Liver (tissue), 8 donors: ENCODE measurements at regions not wholly inside any gene's neighbourhood (a gene's known extent, or its start where the extent isn't known, plus 50 kb on each side); places are given as distances from the start of the nearest gene placed in this dataset.

Experiments used
- DNase-seq: peaks from one replicate; pipeline ENCODE4 v3.0.0-alpha.2; 2017; ENCODE audit warnings: low spot score
- H3K27ac ChIP-seq, 2 donors: one replicate each; pipeline ENCODE4 v1.7.0; 2013; ENCODE audit warnings: inconsistent platforms in 2 of 2, low read length in 2 of 2, control low read depth in 1 of 2, low read depth in 1 of 2, mild to moderate bottlenecking in 1 of 2
- H3K27me3 ChIP-seq, 4 donors: one replicate each; pipeline versions ENCODE4 v1.6.1 to v1.7.0; 2013; ENCODE audit warnings: low read length in 3 of 4, inconsistent platforms in 1 of 4, mild to moderate bottlenecking in 1 of 4, moderate library complexity in 1 of 4; ENCODE audit not compliant: control insufficient read depth in 4 of 4, insufficient read depth in 4 of 4
- H3K36me3 ChIP-seq, 4 donors: one replicate each; pipeline versions ENCODE4 v1.6.1 to v1.7.0; 2013; ENCODE audit warnings: low read length in 3 of 4, mild to moderate bottlenecking in 3 of 4, low read depth in 1 of 4, moderate library complexity in 1 of 4; ENCODE audit not compliant: control insufficient read depth in 4 of 4, insufficient read depth in 3 of 4
- H3K4me1 ChIP-seq, 4 donors: one replicate each; pipeline versions ENCODE4 v1.6.1 to v1.7.0; 2013; ENCODE audit warnings: low read length in 3 of 4, mild to moderate bottlenecking in 3 of 4, moderate library complexity in 1 of 4; ENCODE audit not compliant: control insufficient read depth in 4 of 4, insufficient read depth in 4 of 4
- H3K4me3 ChIP-seq, 3 donors: one replicate each; pipeline versions ENCODE4 v1.6.1 to v1.7.0; 2013; ENCODE audit warnings: low read length in 3 of 3, control low read depth in 1 of 3, low read depth in 1 of 3, mild to moderate bottlenecking in 1 of 3
- H3K9ac ChIP-seq, 2 donors: one replicate each; pipeline ENCODE4 v1.7.0; 2013; ENCODE audit warnings: low read length in 2 of 2, mild to moderate bottlenecking in 2 of 2, moderate library complexity in 2 of 2, control low read depth in 1 of 2, low read depth in 1 of 2
- H3K9me3 ChIP-seq, 4 donors: one replicate each; pipeline versions ENCODE4 v1.6.1 to v1.7.0; 2013; ENCODE audit warnings: low read length in 3 of 4; ENCODE audit not compliant: control insufficient read depth in 4 of 4
- EGR1 ChIP-seq, 2 donors: IDR thresholded peaks; 2 replicates each; pipeline ENCODE4 v1.6.1; 2016 to 2018; ENCODE audit warnings: antibody characterized with exemption in 2 of 2, low read depth in 2 of 2
- FOXA1 ChIP-seq: IDR thresholded peaks from 2 replicates; pipeline ENCODE4 v1.6.1; 2016; ENCODE audit warnings: antibody characterized with exemption
- FOXA2 ChIP-seq: IDR thresholded peaks from 2 replicates; pipeline ENCODE4 v1.6.1; 2016; ENCODE audit warnings: antibody characterized with exemption
- GABPA ChIP-seq, 2 donors: IDR thresholded peaks in 1 of 2; conservative IDR thresholded peaks in 1 of 2; 2 replicates each; pipeline ENCODE4 v1.6.1; 2016; ENCODE audit warnings: antibody characterized with exemption in 2 of 2, mild to moderate bottlenecking in 1 of 2, moderate library complexity in 1 of 2
- HNF4A ChIP-seq, 2 donors: conservative IDR thresholded peaks; 2 replicates each; pipeline ENCODE4 v1.6.1; 2016; ENCODE audit warnings: antibody characterized with exemption in 2 of 2, mild to moderate bottlenecking in 2 of 2
- HNF4G ChIP-seq: IDR thresholded peaks from 2 replicates; pipeline ENCODE4 v1.6.1; 2016; ENCODE audit warnings: antibody characterized with exemption
- JUND ChIP-seq, 2 donors: IDR thresholded peaks; 2 replicates each; pipeline ENCODE4 v1.6.1; 2016; ENCODE audit warnings: antibody characterized with exemption in 2 of 2
- NR2F2 ChIP-seq: IDR thresholded peaks from 2 replicates; pipeline ENCODE4 v1.6.1; 2016; ENCODE audit warnings: antibody characterized with exemption
- RAD21 ChIP-seq, 2 donors: IDR thresholded peaks; 2 replicates each; pipeline ENCODE4 v1.6.1; 2016; ENCODE audit warnings: antibody characterized with exemption in 2 of 2, mild to moderate bottlenecking in 2 of 2
- RXRA ChIP-seq, 2 donors: IDR thresholded peaks; 2 replicates each; pipeline ENCODE4 v1.6.1; 2017 to 2018; ENCODE audit warnings: antibody characterized with exemption in 2 of 2, mild to moderate bottlenecking in 1 of 2
- SP1 ChIP-seq: IDR thresholded peaks from 2 replicates; pipeline ENCODE4 v1.6.1; 2018; ENCODE audit warnings: antibody characterized with exemption, mild to moderate bottlenecking
- TAF1 ChIP-seq: conservative IDR thresholded peaks from 2 replicates; pipeline ENCODE4 v1.6.1; 2016; ENCODE audit warnings: antibody characterized with exemption, mild to moderate bottlenecking
- YY1 ChIP-seq: IDR thresholded peaks from 2 replicates; pipeline ENCODE4 v1.6.1; 2016; ENCODE audit warnings: antibody characterized with exemption, mild to moderate bottlenecking
- WGBS: extraction: QIAGEN DNeasy Blood & Tissue Kit; methylation state at CpG from one replicate; pipeline ENCODE4 v1.1.7; 2013; 5-methylcytosine and 5-hydroxymethylcytosine counted together
- TF ChIP-seq, protein P1 (sequence below): IDR thresholded peaks from 2 replicates; pipeline ENCODE4 v1.6.1; 2016; ENCODE audit warnings: antibody characterized with exemption
- TF ChIP-seq, protein P2 (sequence below): fragments of 150-350 bp; IDR thresholded peaks from 2 replicates; pipeline ENCODE4 v1.5.1; 2017; ENCODE audit warnings: improper control_type of control experiment, low read depth, low read length; ENCODE audit not compliant: missing input control
- TF ChIP-seq, protein P3 (sequence below): IDR thresholded peaks from 2 replicates; pipeline ENCODE4 v1.6.1; 2016; ENCODE audit warnings: antibody characterized with exemption
- donor health status: healthy.
- donor health status: healthy.
- donor health status: healthy.
- donor health status: healthy.
- donor health status: healthy.

DNA sequence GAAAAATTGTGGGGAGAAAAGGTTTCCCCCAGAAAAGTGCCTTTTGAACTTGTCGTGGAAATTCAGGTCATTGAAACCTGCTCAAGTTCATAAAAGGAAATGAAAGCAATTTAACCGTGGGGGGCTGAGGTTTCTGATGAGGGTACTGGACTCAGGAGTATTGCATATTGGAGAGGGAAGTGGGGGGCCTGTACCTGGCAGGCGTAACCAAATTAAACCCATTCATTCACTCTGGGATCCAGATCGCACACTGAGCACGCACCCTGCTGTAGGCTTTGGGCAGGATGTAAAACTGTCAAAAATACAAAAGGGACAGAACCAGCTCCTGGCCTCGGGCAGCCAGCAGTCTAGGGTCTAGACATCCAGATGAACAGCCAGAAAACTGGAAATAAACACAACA lies 1517.4 kb downstream of the BRD1 start:
- Histone ChIP-seq H3K36me3 (no peaks in the 10 kb centered on the region), H3K9ac (no peak overlapping the region), H3K4me1 (no peaks in the 10 kb centered on the region), H3K4me3 (no peak overlapping the region), H3K9me3 (peaks cover 0 to 5% (median 2%) of the 10 kb centered on the region in 4 donors), H3K27me3 (no peaks in the 10 kb centered on the region), H3K27ac (no peak overlapping the region)
- no peak for DNase-seq
- TF ChIP-seq, protein P1, sequence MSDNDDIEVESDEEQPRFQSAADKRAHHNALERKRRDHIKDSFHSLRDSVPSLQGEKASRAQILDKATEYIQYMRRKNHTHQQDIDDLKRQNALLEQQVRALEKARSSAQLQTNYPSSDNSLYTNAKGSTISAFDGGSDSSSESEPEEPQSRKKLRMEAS = no peak
- TF ChIP-seq, protein P2, sequence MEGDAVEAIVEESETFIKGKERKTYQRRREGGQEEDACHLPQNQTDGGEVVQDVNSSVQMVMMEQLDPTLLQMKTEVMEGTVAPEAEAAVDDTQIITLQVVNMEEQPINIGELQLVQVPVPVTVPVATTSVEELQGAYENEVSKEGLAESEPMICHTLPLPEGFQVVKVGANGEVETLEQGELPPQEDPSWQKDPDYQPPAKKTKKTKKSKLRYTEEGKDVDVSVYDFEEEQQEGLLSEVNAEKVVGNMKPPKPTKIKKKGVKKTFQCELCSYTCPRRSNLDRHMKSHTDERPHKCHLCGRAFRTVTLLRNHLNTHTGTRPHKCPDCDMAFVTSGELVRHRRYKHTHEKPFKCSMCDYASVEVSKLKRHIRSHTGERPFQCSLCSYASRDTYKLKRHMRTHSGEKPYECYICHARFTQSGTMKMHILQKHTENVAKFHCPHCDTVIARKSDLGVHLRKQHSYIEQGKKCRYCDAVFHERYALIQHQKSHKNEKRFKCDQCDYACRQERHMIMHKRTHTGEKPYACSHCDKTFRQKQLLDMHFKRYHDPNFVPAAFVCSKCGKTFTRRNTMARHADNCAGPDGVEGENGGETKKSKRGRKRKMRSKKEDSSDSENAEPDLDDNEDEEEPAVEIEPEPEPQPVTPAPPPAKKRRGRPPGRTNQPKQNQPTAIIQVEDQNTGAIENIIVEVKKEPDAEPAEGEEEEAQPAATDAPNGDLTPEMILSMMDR = no peak
- TF ChIP-seq FOXA1 (no peak), FOXA2 (no peak), JUND (IDR thresholded peaks at IDR 0.05) (no peak), HNF4G (no peak)
- WGBS = 55% methylated on average over 6 of the region's 6 CpGs

DNA sequence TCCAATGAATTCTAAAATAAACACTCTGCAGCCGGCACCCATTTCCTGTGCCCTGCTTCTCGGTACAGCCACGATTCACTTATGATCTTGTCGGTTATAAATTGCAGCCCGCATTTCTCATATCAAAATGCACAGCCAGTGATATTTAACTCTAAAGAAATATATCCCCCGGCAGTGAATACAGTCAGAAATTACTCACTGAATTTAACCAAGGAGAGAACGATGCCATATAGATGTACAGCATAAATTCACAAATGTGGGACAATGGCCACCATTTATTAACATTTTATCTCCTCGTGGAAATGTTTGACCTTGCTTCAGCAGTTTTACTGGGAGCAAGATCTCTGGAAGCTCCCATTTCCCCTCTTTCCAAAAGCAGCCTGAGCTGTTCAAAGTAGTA lies 1517.8 kb downstream of the BRD1 start:
- WGBS = 58% methylated on average over 8 of the region's 8 CpGs

DNA sequence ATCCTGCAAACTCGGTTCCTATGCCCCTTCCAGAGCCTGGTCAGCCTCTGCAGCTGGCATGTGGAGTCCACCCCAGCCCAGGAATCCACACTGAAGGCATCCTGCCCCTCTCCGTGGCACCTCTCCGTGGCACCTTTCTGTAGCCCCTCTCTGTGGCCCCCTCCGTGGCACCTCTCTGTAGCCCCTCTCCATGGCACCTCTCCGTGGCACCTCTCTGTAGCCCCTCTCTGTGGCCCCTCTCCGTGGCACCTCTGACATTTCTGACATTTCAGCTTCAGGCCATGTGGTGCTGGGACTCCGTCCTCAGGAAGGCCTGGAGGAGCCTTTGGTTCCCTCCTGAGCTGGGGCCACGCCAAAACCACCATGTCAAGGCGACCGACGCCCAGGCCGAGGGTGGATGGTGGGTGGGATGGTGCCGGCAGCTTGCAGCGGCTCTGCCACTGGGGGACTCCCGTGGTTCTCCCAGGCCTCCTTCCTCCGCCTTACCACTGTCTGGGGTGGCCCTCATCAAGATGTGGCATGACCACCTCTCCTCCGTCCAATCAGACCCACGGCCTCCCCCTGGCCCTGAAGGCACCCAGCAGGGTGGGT lies 1518.5 kb downstream of the BRD1 start:
- Histone ChIP-seq H3K27ac (no peak overlapping the region), H3K27me3 (no peaks in the 10 kb centered on the region), H3K36me3 (no peaks in the 10 kb centered on the region), H3K9me3 (peaks cover 0 to 5% (median 2%) of the 10 kb centered on the region in 4 donors), H3K4me1 (no peaks in the 10 kb centered on the region), H3K4me3 (no peak overlapping the region), H3K9ac (no peak overlapping the region)
- no peak for DNase-seq
- TF ChIP-seq YY1 (no peak), GABPA (IDR thresholded peaks at IDR 0.05 in 1 of 2, conservative IDR thresholded peaks at IDR 0.05 in 1 of 2) (no peak), HNF4A (conservative IDR thresholded peaks at IDR 0.05) (no peak), FOXA2 (no peak), NR2F2 (no peak), JUND (IDR thresholded peaks at IDR 0.05) (no peak), RAD21 (IDR thresholded peaks at IDR 0.05) (no peak), HNF4G (no peak), FOXA1 (no peak), EGR1 (IDR thresholded peaks at IDR 0.05; ENCODE audit: low read depth in 2 of 2) (no peak), TAF1 (no peak)
- TF ChIP-seq, protein P2 = no peak
- TF ChIP-seq, protein P3, sequence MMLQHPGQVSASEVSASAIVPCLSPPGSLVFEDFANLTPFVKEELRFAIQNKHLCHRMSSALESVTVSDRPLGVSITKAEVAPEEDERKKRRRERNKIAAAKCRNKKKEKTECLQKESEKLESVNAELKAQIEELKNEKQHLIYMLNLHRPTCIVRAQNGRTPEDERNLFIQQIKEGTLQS = no peak
- 82% methylated on average over 18 of the region's 18 CpGs for WGBS

More for the DNA sequence above, 1517.8 kb downstream of the BRD1 start:
- DNase-seq = no peak
- no peaks in the 10 kb centered on the region for H3K4me1 ChIP-seq
- H3K9me3 ChIP-seq = peaks cover 0 to 5% (median 2%) of the 10 kb centered on the region in 4 donors
- H3K36me3 ChIP-seq = no peaks in the 10 kb centered on the region
- TF ChIP-seq GABPA (IDR thresholded peaks at IDR 0.05 in 1 of 2, conservative IDR thresholded peaks at IDR 0.05 in 1 of 2) (no peak), TAF1 (no peak), RAD21 (IDR thresholded peaks at IDR 0.05) (no peak), RXRA (IDR thresholded peaks at IDR 0.05) (no peak), JUND (IDR thresholded peaks at IDR 0.05) (no peak), NR2F2 (no peak), SP1 (no peak)
- TF ChIP-seq, protein P2 = no peak
- TF ChIP-seq, protein P3 = no peak
- no peak overlapping the region for H3K9ac ChIP-seq
- no peak overlapping the region for H3K4me3 ChIP-seq
- no peak overlapping the region for H3K27ac ChIP-seq
- H3K27me3 ChIP-seq = no peaks in the 10 kb centered on the region
